ENCODE measurements at regions not wholly inside any gene's neighbourhood (a gene's known extent, or its start where the extent isn't known, plus 50 kb on each side); places are given as distances from the start of the nearest gene placed in this dataset.

- no peak for DNase-seq
Observed at GRCh38 chr10:43802988-43803696, 154.5 kb upstream of the ZNF32 start.

- no peak for DNase-seq
Observed at GRCh38 chr10:43801626-43802025, 152.9 kb upstream of the ZNF32 start.

GRCh38 chr10:43801140-43801539 is 152.5 kb upstream of the ZNF32 start:
- DNase-seq: no peak

DNA sequence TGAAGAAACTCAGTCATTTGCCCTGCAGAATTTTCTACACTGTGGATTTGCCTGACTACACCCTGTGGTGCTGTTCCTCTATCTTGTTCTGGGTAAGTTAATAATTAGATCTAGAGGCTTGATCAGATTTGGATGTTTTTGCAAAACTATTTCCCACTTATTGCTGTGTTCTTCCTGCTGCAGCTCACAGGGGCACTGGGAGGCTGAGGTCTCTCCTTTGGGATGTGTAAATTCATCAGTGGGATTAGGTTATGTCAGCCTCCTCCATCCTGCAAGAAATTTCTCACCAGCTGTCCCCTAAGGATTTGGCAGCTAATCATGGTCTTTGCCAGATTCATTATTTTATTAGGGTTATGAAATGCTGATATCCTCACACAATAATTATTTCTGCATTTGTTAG is 148.1 kb upstream of the ZNF32 start:
- DNase-seq: no peak

DNA sequence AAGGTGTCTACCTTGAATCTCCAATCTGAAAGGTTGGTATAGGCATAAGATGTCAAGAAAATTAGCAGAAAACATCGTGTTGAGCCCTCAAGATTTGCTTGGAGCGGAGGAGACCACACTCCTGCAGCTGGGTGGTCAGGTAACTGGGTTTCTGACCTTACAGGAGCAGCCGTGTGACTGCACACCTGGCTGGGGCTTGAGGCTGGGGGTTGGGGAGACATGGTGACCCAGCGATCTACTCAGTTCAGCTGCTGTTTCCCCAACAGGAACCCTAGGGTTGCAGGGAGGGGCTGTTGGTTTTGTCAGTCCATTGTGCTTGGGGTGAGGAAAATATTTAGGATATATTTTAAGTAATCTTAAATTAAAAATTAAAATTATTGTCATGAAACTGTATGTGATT is 147.0 kb upstream of the ZNF32 start:
- no peak for DNase-seq

DNA sequence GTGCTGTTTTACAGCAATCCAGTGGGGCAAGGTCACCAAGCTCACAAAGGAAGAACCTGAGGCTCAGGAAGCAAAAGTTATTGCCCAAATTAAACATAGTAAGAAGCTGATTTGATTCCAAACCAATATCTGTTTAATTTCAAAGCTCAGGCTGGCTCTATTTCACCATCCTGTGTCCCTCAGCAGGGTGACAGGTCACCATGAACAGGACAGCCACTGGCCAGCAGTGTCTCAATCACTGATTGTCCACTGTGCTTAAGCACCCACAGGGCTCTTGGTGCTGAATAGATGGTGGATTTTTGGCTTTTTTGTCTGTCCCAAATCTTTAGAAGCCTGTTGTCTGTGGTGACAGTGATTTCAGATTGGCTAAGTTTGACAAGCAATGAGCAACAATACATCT is 146.4 kb upstream of the ZNF32 start:
- no peak for DNase-seq

DNA sequence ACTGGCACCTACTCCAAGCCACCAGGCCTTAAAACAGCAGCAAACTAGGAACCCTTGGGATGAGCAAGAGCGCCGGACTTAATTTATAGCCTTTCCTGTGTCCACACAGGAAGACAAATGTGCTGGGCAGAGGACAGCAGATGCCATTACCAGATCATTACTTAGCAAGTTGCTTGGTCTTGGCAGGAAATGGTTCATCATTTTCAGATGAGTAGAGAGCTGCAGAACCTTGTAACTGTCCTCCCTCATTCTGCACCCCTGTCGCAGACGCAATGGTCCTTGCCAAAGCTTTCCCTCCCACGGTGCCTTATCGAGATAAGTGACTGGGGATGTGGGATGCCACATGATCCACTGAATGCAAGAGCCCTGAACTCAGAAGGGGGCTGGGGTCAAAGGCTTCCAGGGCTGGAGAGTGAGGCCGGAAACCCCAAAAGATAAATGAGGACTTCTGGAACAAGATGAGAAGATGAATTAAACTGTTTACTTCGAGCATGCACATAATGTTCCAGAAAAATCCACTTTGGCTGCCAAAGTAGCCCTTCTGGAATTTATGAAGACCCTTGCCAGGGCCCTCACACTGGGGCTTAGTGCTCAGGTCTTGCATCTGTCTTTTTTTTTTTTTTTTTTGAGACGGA is 145.6 kb upstream of the ZNF32 start:
- no peak for DNase-seq

DNA sequence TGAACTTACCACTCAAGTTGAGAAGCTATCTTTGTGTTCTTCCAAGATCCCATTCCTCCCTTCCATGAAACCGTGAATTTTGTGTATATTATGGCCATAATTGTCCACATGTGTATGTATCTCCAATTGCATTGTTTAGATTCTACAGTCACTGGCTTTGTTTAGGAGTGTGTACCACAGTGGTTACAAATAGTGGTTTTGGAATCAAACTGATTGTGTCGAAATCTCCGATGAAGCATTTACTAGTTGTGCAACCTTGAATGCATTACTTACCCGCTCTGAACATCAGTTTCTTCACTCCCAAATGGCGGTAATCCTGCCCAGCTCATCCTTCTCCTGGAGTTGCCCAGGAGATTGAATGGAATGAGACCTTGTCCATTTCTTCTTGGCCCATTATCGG is 145.0 kb upstream of the ZNF32 start:
- DNase-seq: no peak

GRCh38 chr10:43790147-43790546 is 141.5 kb upstream of the ZNF32 start:
- no peak for DNase-seq

DNA sequence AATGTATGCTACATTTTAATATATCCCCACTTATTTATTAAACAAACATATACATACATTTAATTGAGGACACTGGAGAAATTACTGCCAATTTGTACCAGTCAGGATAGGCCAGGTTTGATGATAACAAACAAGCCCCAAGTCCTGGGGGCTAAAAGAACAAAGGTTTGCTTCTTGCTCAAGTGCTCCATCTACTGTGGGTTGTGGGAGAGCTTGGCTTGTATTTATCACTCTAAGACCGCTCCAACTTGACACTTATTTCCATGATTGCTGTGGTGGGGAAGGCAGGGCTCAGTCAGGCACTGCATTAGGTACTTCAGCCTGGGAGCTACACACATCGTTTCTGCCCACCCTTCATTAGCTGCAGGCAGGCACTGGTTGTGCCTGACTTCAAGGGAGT is 136.6 kb upstream of the ZNF32 start:
- DNase-seq: no peak

DNA sequence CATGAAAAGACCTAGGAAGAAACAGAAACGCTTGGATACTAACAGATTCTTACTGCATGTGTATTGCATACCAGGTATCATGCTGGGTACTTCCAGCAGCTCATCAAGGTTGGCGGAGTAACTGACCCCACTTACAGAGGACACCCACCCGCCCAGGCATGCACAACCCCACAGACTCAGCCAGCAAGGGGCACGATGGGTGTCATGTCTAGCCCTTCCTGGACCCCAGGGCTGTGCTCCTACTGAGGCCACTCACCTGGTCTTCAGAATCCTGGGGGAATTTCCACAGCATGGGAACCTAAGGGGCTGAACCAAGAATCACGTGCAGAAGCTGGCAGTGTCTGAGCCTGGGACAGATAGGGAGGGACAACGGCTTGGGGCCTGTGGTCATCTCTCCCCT is 134.1 kb upstream of the ZNF32 start:
- DNase-seq: no peak

GRCh38 chr10:43781480-43782361 is 133.0 kb upstream of the ZNF32 start:
- DNase-seq: no peak

GRCh38 chr10:43778571-43778970 is 129.9 kb upstream of the ZNF32 start:
- no peak for DNase-seq

- DNase-seq: no peak
Observed at GRCh38 chr10:43775384-43775783, 126.7 kb upstream of the ZNF32 start.

GRCh38 chr10:43774234-43774769 is 125.6 kb upstream of the ZNF32 start:
- no peak for DNase-seq

- DNase-seq: no peak
Observed at GRCh38 chr10:43773736-43774135, 125.1 kb upstream of the ZNF32 start.

GRCh38 chr10:43772171-43772570 is 123.5 kb upstream of the ZNF32 start:
- DNase-seq: no peak

- no peak for DNase-seq
Observed at GRCh38 chr10:43771675-43772074, 123.0 kb upstream of the ZNF32 start.

GRCh38 chr10:43765516-43765915 is 116.8 kb upstream of the ZNF32 start:
- no peak for DNase-seq

GRCh38 chr10:43763846-43764245 is 115.2 kb upstream of the ZNF32 start:
- DNase-seq: no peak

- no peak for DNase-seq
Observed at GRCh38 chr10:43760514-43760913, 111.8 kb upstream of the ZNF32 start.

DNA sequence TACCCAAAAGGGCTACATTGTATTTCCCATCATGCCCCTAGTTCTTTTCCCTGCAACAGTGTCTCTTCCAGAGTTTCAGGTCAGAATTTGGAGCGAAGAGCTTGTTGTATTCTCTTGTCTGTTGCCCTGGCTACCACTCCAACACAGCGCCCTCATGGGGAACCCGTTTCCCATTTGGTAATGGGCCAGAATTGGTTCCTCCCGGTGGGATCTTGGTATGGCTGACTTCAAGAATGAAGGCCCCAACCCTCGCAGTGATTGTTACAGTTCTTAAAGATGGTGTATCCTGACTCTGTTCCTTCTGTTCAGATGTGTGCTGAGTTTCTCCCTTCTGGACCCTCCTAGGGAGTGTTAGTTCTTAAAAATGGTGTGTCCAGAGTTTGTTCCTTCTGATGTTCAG is 110.5 kb upstream of the ZNF32 start:
- DNase-seq: no peak

DNA sequence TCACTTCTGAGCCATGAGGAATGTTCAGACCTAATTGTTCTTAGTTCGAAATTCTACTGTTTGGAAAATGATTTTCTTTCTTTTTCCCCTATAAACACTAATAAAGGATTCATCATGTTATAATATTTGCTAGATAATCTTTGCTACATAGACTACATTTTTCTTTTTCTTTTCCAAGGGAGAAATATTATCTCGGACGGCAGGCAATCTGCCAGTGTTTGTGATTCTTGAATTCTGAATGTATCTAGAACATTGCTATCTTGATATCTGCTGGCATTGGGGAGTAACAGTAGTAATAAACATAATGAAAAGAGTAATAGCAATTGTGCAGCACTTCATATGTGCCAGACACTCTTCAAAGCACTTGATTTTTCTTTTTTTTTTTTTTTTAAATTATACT is 107.7 kb upstream of the ZNF32 start:
- no peak for DNase-seq

All from activated CD8-positive, alpha-beta memory T cell treated with anti-CD3 and anti-CD28 coated beads, Interleukin-2, amount 50 U/mL, for 4 hours (primary cell).